ENCODE measurements at regions not wholly inside any gene's neighbourhood (a gene's known extent, or its start where the extent isn't known, plus 50 kb on each side); places are given as distances from the start of the nearest gene placed in this dataset.

GRCh38 chr6:80477591-80477990 lies 371.1 kb downstream of the BCKDHB start:
- H3K36me3 ChIP-seq (ENCODE audit: control insufficient read depth, insufficient read depth, low read length) = no peaks in the 10 kb centered on the region
- DNase-seq = no peak
- H3K27ac ChIP-seq (ENCODE audit: low read length) = no peak overlapping the region
- no peak overlapping the region for H3K4me3 ChIP-seq (ENCODE audit: low read length)
- no peaks in the 10 kb centered on the region for H3K9me3 ChIP-seq (replicated peaks; ENCODE audit: control insufficient read depth, low read depth, low read length)
- no CpG with 5 or more reads among the region's 3 CpGs for WGBS (ENCODE audit: insufficient coverage)
- no peaks in the 10 kb centered on the region for H3K4me1 ChIP-seq (ENCODE audit: control insufficient read depth, insufficient read depth, low read length)
- H3K27me3 ChIP-seq (ENCODE audit: control insufficient read depth, insufficient read depth, low read length) = no peaks in the 10 kb centered on the region

- Histone ChIP-seq H3K9me3 (replicated peaks; ENCODE audit: control insufficient read depth, low read depth, low read length) (no peaks in the 10 kb centered on the region), H3K27ac (ENCODE audit: low read length) (no peak overlapping the region), H3K27me3 (ENCODE audit: control insufficient read depth, insufficient read depth, low read length) (no peaks in the 10 kb centered on the region), H3K4me3 (ENCODE audit: low read length) (no peak overlapping the region), H3K36me3 (ENCODE audit: control insufficient read depth, insufficient read depth, low read length) (no peaks in the 10 kb centered on the region), H3K4me1 (ENCODE audit: control insufficient read depth, insufficient read depth, low read length) (peaks cover 4% of the 10 kb centered on the region)
- WGBS (ENCODE audit: insufficient coverage) = no CpG with 5 or more reads among the region's 1 CpG
- DNase-seq = peak; percentile 77
Measured at GRCh38 chr6:80472271-80472670, 365.8 kb downstream of the BCKDHB start.

- no peaks in the 10 kb centered on the region for H3K9me3 ChIP-seq (replicated peaks; ENCODE audit: control insufficient read depth, low read depth, low read length)
- peaks cover 4% of the 10 kb centered on the region for H3K4me1 ChIP-seq (ENCODE audit: control insufficient read depth, insufficient read depth, low read length)
- no peak overlapping the region for H3K4me3 ChIP-seq (ENCODE audit: low read length)
- peak overlapping the region; percentile 44 for H3K27ac ChIP-seq (ENCODE audit: low read length)
- WGBS (ENCODE audit: insufficient coverage) = 80% methylated on average over 1 of the region's 2 CpGs
- no peaks in the 10 kb centered on the region for H3K36me3 ChIP-seq (ENCODE audit: control insufficient read depth, insufficient read depth, low read length)
- peak; percentile 66 for DNase-seq
- no peaks in the 10 kb centered on the region for H3K27me3 ChIP-seq (ENCODE audit: control insufficient read depth, insufficient read depth, low read length)
Measured at GRCh38 chr6:80469977-80470376, 363.5 kb downstream of the BCKDHB start.

DNA sequence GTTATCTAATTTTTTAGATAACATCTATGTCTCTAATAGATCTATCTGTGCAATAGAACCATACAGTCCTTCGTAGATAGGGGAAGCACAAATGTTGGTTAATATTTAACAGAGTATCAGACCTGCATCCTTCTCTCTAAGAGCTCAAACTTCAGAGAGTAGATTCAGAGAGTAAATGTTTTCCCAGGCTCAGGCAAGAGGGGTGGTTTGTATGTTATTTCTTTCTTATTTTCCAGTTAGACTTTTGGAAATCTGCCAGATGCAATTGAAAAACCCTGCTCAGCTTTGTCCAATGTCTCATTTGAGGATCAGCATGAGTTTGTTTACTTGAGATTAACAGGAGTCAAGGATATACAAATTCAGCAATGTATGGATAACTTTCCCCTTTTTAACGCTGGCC lies 361.9 kb downstream of the BCKDHB start:
- no CpG with 5 or more reads among the region's 2 CpGs for WGBS (ENCODE audit: insufficient coverage)
- H3K9me3 ChIP-seq (replicated peaks; ENCODE audit: control insufficient read depth, low read depth, low read length) = no peaks in the 10 kb centered on the region

DNA sequence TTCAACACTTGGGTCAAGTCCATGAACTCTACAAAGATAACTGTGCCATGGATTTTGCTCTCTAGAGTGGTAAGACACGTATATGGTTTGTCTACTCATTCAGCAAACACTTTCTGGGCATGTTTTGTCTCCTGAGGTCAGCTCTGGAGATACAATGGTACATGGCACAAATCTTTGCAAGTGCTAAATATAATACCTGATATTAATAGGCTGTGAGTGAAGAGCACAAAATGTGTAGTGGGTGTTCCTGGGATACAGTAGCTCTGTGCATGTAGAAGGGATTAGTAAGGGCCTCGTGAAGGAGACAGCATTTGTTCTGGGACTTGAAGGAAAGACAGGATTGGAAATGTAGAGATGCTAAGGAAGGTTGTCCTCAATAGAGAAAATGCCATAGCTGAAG lies 360.9 kb downstream of the BCKDHB start:
- no peak overlapping the region for H3K27ac ChIP-seq (ENCODE audit: low read length)
- WGBS (ENCODE audit: insufficient coverage) = no CpG with 5 or more reads among the region's 2 CpGs
- no peaks in the 10 kb centered on the region for H3K27me3 ChIP-seq (ENCODE audit: control insufficient read depth, insufficient read depth, low read length)
- H3K36me3 ChIP-seq (ENCODE audit: control insufficient read depth, insufficient read depth, low read length) = no peaks in the 10 kb centered on the region
- H3K9me3 ChIP-seq (replicated peaks; ENCODE audit: control insufficient read depth, low read depth, low read length) = no peaks in the 10 kb centered on the region
- H3K4me3 ChIP-seq (ENCODE audit: low read length) = no peak overlapping the region
- no peak for DNase-seq
- H3K4me1 ChIP-seq (ENCODE audit: control insufficient read depth, insufficient read depth, low read length) = peaks cover 4% of the 10 kb centered on the region

More for the DNA sequence above, 361.9 kb downstream of the BCKDHB start:
- peak; percentile 60 for DNase-seq
- Histone ChIP-seq H3K4me3 (ENCODE audit: low read length) (no peak overlapping the region), H3K4me1 (ENCODE audit: control insufficient read depth, insufficient read depth, low read length) (peaks cover 4% of the 10 kb centered on the region), H3K36me3 (ENCODE audit: control insufficient read depth, insufficient read depth, low read length) (no peaks in the 10 kb centered on the region), H3K27me3 (ENCODE audit: control insufficient read depth, insufficient read depth, low read length) (no peaks in the 10 kb centered on the region), H3K27ac (ENCODE audit: low read length) (no peak overlapping the region)

DNA sequence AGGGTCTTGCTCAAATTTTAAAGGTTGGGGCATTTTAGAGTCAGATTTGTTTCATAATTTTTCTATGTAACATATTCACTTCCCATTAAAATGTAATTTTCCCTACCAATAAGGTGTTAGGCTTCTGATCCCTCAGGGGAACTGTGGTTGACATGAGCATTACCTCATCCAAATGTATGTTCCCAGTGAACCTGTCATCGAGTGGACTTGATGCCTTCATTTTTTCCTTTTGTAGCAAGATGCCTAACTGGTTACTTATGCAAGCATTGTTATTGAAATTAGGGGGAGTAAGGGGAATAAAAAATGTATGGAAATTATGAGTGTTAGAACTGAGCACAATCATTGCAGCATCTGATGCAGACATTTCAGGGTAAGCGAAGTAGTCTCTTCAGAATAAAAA lies 360.5 kb downstream of the BCKDHB start:
- DNase-seq = peak; percentile 51
- H3K9me3 ChIP-seq (replicated peaks; ENCODE audit: control insufficient read depth, low read depth, low read length) = no peaks in the 10 kb centered on the region
- H3K36me3 ChIP-seq (ENCODE audit: control insufficient read depth, insufficient read depth, low read length) = no peaks in the 10 kb centered on the region
- peaks cover 4% of the 10 kb centered on the region for H3K4me1 ChIP-seq (ENCODE audit: control insufficient read depth, insufficient read depth, low read length)
- no peak overlapping the region for H3K27ac ChIP-seq (ENCODE audit: low read length)
- 60% methylated on average over 1 of the region's 2 CpGs for WGBS (ENCODE audit: insufficient coverage)
- no peaks in the 10 kb centered on the region for H3K27me3 ChIP-seq (ENCODE audit: control insufficient read depth, insufficient read depth, low read length)
- H3K4me3 ChIP-seq (ENCODE audit: low read length) = no peak overlapping the region

- Histone ChIP-seq H3K36me3 (ENCODE audit: control insufficient read depth, insufficient read depth, low read length) (no peaks in the 10 kb centered on the region), H3K9me3 (replicated peaks; ENCODE audit: control insufficient read depth, low read depth, low read length) (no peaks in the 10 kb centered on the region), H3K27me3 (ENCODE audit: control insufficient read depth, insufficient read depth, low read length) (no peaks in the 10 kb centered on the region), H3K4me1 (ENCODE audit: control insufficient read depth, insufficient read depth, low read length) (peaks cover 4% of the 10 kb centered on the region), H3K4me3 (ENCODE audit: low read length) (no peak overlapping the region), H3K27ac (ENCODE audit: low read length) (no peak overlapping the region)
- WGBS (ENCODE audit: insufficient coverage) = no CpG with 5 or more reads among the region's 2 CpGs
- no peak for DNase-seq
Measured at GRCh38 chr6:80465513-80465912, 359.0 kb downstream of the BCKDHB start.

DNA sequence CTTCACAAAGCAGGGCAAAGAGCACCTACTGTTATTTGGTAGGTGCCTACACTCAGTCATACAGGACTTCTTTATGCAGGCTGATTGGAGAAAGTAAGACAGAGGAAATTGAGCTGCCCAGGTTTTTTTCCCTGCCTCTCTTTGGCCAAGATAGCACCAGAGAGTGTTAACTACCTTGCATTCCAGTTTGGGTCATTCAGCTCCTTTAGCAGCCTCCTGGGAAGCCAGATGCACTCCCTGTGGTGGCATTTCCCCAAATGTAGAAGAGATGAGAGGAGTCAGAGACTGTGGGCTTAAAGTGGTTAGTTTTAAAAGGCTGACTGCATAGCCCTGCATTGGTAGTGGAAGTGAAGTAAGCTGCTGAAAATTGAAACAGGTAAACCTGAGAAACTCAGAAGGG lies 358.4 kb downstream of the BCKDHB start:
- no peaks in the 10 kb centered on the region for H3K27me3 ChIP-seq (ENCODE audit: control insufficient read depth, insufficient read depth, low read length)
- no peak overlapping the region for H3K27ac ChIP-seq (ENCODE audit: low read length)
- H3K4me3 ChIP-seq (ENCODE audit: low read length) = no peak overlapping the region
- H3K36me3 ChIP-seq (ENCODE audit: control insufficient read depth, insufficient read depth, low read length) = no peaks in the 10 kb centered on the region
- no peaks in the 10 kb centered on the region for H3K9me3 ChIP-seq (replicated peaks; ENCODE audit: control insufficient read depth, low read depth, low read length)
- no peak for DNase-seq
- peaks cover under 1% of the 10 kb centered on the region for H3K4me1 ChIP-seq (ENCODE audit: control insufficient read depth, insufficient read depth, low read length)

- DNase-seq = no peak
- Histone ChIP-seq H3K27me3 (ENCODE audit: control insufficient read depth, insufficient read depth, low read length) (no peaks in the 10 kb centered on the region), H3K4me3 (ENCODE audit: low read length) (no peak overlapping the region)
Measured at GRCh38 chr6:80463197-80463596, 356.7 kb downstream of the BCKDHB start.

DNA sequence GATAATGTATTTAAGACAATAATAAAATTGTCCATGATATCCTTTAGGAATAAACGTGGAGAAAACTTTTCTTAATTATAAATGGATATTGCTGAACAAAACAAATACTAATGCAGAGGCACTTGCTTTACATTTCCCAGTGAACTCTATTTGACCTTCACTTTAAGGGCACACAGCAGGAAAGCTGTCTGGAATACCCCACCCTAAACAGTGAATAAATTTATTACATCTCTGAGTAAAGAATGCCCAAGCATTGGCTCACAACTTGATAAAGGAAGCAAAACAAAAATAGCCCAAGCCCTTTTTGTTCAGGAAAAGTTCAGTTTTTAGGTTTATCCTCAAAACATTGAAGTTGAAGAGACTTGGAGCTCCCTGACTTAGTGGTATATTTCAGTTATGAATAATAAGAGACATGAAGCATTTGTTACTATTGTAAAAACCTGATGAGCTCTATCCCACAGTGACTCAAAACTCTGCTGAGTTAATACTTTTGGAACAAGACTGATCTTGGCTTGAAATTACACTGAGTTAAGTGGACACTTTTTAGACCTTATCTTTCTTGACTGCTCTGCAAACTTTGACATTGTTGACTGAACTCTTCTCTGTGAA lies 353.9 kb downstream of the BCKDHB start:
- Histone ChIP-seq H3K27me3 (ENCODE audit: control insufficient read depth, insufficient read depth, low read length) (no peaks in the 10 kb centered on the region), H3K36me3 (ENCODE audit: control insufficient read depth, insufficient read depth, low read length) (no peaks in the 10 kb centered on the region), H3K4me1 (ENCODE audit: control insufficient read depth, insufficient read depth, low read length) (peaks cover 7% of the 10 kb centered on the region), H3K4me3 (ENCODE audit: low read length) (no peak overlapping the region), H3K9me3 (replicated peaks; ENCODE audit: control insufficient read depth, low read depth, low read length) (no peaks in the 10 kb centered on the region), H3K27ac (ENCODE audit: low read length) (no peak overlapping the region)
- DNase-seq = peak; percentile 78
- no CpG with 5 or more reads among the region's 1 CpG for WGBS (ENCODE audit: insufficient coverage)

More at GRCh38 chr6:80463197-80463596, 356.7 kb downstream of the BCKDHB start:
- Histone ChIP-seq H3K9me3 (replicated peaks; ENCODE audit: control insufficient read depth, low read depth, low read length) (no peaks in the 10 kb centered on the region), H3K4me1 (ENCODE audit: control insufficient read depth, insufficient read depth, low read length) (no peaks in the 10 kb centered on the region), H3K36me3 (ENCODE audit: control insufficient read depth, insufficient read depth, low read length) (no peaks in the 10 kb centered on the region), H3K27ac (ENCODE audit: low read length) (no peak overlapping the region)

DNA sequence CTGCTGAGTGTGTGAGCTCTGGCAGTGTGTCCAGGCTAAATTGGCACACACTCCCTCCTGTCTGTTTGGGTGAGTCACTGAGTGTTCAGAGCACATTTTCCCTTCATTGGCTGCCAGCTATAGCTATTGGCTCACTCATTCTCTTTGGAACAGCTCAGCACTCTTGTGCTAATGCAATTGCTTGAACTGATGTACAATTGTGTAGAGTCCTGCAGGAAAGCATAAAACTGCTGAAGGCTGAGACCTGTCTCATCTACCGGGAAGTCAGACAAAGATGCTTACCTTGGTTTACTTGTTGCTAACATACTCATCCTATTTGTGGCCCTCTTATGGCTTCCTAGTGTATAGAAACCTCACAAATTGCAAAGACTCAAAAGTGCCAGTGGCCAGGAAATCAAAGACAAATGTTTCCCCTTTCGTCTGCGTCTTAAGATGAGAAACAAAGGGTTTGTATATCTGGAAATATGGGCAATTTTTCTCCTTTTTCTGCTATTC lies 351.0 kb downstream of the BCKDHB start:
- Histone ChIP-seq H3K9me3 (replicated peaks; ENCODE audit: control insufficient read depth, low read depth, low read length) (no peaks in the 10 kb centered on the region), H3K36me3 (ENCODE audit: control insufficient read depth, insufficient read depth, low read length) (no peaks in the 10 kb centered on the region), H3K4me1 (ENCODE audit: control insufficient read depth, insufficient read depth, low read length) (peaks cover 7% of the 10 kb centered on the region), H3K4me3 (ENCODE audit: low read length) (no peak overlapping the region), H3K27me3 (ENCODE audit: control insufficient read depth, insufficient read depth, low read length) (no peaks in the 10 kb centered on the region), H3K27ac (ENCODE audit: low read length) (peak overlapping the region; percentile 25)
- WGBS (ENCODE audit: insufficient coverage) = 20% methylated on average over 1 of the region's 3 CpGs
- DNase-seq = peak; percentile 98

Data from muscle of leg (tissue), 3 donors.